ENCODE measurements at regions not wholly inside any gene's neighbourhood (a gene's known extent, or its start where the extent isn't known, plus 50 kb on each side); places are given as distances from the start of the nearest gene placed in this dataset.

- Histone ChIP-seq H3K4me2 (ENCODE audit: low read length) (no peak overlapping the region), H3K36me3 (replicated peaks; ENCODE audit: low read depth, low read length) (no peaks in the 10 kb centered on the region), H3K27ac (ENCODE audit: low read length) (no peak overlapping the region), H2AFZ (ENCODE audit: low read depth, low read length) (no peak overlapping the region), H3K4me3 (ENCODE audit: low read length) (no peak overlapping the region), H4K20me1 (ENCODE audit: insufficient read depth, low read length) (no peaks in the 10 kb centered on the region), H3K4me1 (ENCODE audit: low read length) (no peaks in the 10 kb centered on the region), H3K27me3 (ENCODE audit: low read depth, low read length) (no peaks in the 10 kb centered on the region), H3K9ac (ENCODE audit: low read length) (no peak overlapping the region), H3K9me3 (ENCODE audit: insufficient read depth, low read length) (no peaks in the 10 kb centered on the region), H3K79me2 (ENCODE audit: low read length) (no peaks in the 10 kb centered on the region)
- TF ChIP-seq, protein P1, sequence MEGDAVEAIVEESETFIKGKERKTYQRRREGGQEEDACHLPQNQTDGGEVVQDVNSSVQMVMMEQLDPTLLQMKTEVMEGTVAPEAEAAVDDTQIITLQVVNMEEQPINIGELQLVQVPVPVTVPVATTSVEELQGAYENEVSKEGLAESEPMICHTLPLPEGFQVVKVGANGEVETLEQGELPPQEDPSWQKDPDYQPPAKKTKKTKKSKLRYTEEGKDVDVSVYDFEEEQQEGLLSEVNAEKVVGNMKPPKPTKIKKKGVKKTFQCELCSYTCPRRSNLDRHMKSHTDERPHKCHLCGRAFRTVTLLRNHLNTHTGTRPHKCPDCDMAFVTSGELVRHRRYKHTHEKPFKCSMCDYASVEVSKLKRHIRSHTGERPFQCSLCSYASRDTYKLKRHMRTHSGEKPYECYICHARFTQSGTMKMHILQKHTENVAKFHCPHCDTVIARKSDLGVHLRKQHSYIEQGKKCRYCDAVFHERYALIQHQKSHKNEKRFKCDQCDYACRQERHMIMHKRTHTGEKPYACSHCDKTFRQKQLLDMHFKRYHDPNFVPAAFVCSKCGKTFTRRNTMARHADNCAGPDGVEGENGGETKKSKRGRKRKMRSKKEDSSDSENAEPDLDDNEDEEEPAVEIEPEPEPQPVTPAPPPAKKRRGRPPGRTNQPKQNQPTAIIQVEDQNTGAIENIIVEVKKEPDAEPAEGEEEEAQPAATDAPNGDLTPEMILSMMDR (IDR thresholded peaks at IDR 0.05; ENCODE audit: low read depth, low read length), result no peak
- no peak for TF ChIP-seq EZH2phosphoT487 (IDR thresholded peaks at IDR 0.05; ENCODE audit: low read depth)
These were observed 1463.0 kb downstream of the HACE1 start for GRCh38 chr6:103396768-103397167.

- Histone ChIP-seq H3K4me2 (ENCODE audit: low read length) (no peak overlapping the region), H3K4me1 (ENCODE audit: low read length) (no peaks in the 10 kb centered on the region), H3K27me3 (ENCODE audit: low read depth, low read length) (no peaks in the 10 kb centered on the region), H3K36me3 (replicated peaks; ENCODE audit: low read depth, low read length) (no peaks in the 10 kb centered on the region), H3K27ac (ENCODE audit: low read length) (no peak overlapping the region), H3K79me2 (ENCODE audit: low read length) (no peaks in the 10 kb centered on the region), H4K20me1 (ENCODE audit: insufficient read depth, low read length) (no peaks in the 10 kb centered on the region), H3K9me3 (ENCODE audit: insufficient read depth, low read length) (no peaks in the 10 kb centered on the region), H2AFZ (ENCODE audit: low read depth, low read length) (no peak overlapping the region), H3K9ac (ENCODE audit: low read length) (no peak overlapping the region), H3K4me3 (ENCODE audit: low read length) (no peak overlapping the region)
- TF ChIP-seq EZH2phosphoT487 (IDR thresholded peaks at IDR 0.05; ENCODE audit: low read depth), result no peak
- TF ChIP-seq, protein P1 (IDR thresholded peaks at IDR 0.05; ENCODE audit: low read depth, low read length), result no peak
These were observed 1480.4 kb downstream of the HACE1 start for GRCh38 chr6:103379272-103379671.

- Histone ChIP-seq H3K79me2 (ENCODE audit: low read length) (no peaks in the 10 kb centered on the region), H3K4me2 (ENCODE audit: low read length) (no peak overlapping the region), H3K27ac (ENCODE audit: low read length) (no peak overlapping the region), H3K4me1 (ENCODE audit: low read length) (no peaks in the 10 kb centered on the region), H3K4me3 (ENCODE audit: low read length) (no peak overlapping the region), H3K9ac (ENCODE audit: low read length) (no peak overlapping the region), H3K36me3 (replicated peaks; ENCODE audit: low read depth, low read length) (no peaks in the 10 kb centered on the region), H3K27me3 (ENCODE audit: low read depth, low read length) (no peaks in the 10 kb centered on the region), H3K9me3 (ENCODE audit: insufficient read depth, low read length) (no peaks in the 10 kb centered on the region), H4K20me1 (ENCODE audit: insufficient read depth, low read length) (no peaks in the 10 kb centered on the region), H2AFZ (ENCODE audit: low read depth, low read length) (no peak overlapping the region)
- TF ChIP-seq, protein P1 (IDR thresholded peaks at IDR 0.05; ENCODE audit: low read depth, low read length), result no peak
- no peak for TF ChIP-seq EZH2phosphoT487 (IDR thresholded peaks at IDR 0.05; ENCODE audit: low read depth)
These were observed 1492.5 kb downstream of the HACE1 start for GRCh38 chr6:103367212-103367611.

DNA sequence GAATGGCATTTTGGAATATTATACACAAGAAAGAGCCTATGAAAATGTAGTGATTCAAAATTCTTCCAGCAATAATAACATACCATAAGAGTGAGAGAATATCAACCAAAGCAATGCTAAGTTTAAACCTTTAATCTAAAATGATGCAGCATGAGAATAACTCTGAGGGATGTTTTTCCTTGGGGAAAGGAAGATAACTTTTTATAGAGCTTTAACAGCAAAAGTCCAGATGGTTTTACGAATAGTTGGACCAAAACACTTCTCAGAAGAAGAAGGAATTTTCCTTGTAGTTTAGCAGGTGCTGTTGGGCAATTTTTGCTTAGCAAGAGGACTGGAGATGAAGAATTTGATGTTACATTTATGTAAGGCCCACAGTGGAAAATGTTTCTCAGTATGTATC lies 1503.2 kb downstream of the HACE1 start:
- Histone ChIP-seq H3K9ac (ENCODE audit: low read length) (no peak overlapping the region), H3K36me3 (replicated peaks; ENCODE audit: low read depth, low read length) (no peaks in the 10 kb centered on the region), H4K20me1 (ENCODE audit: insufficient read depth, low read length) (no peaks in the 10 kb centered on the region), H3K4me2 (ENCODE audit: low read length) (no peak overlapping the region), H3K4me1 (ENCODE audit: low read length) (no peaks in the 10 kb centered on the region), H2AFZ (ENCODE audit: low read depth, low read length) (no peak overlapping the region), H3K27me3 (ENCODE audit: low read depth, low read length) (no peaks in the 10 kb centered on the region), H3K79me2 (ENCODE audit: low read length) (no peaks in the 10 kb centered on the region), H3K9me3 (ENCODE audit: insufficient read depth, low read length) (no peaks in the 10 kb centered on the region), H3K4me3 (ENCODE audit: low read length) (no peak overlapping the region), H3K27ac (ENCODE audit: low read length) (no peak overlapping the region)
- no peak for TF ChIP-seq EZH2phosphoT487 (IDR thresholded peaks at IDR 0.05; ENCODE audit: low read depth)
- TF ChIP-seq, protein P1 (IDR thresholded peaks at IDR 0.05; ENCODE audit: low read depth, low read length), result no peak
